ENCODE measurements at regions not wholly inside any gene's neighbourhood (a gene's known extent, or its start where the extent isn't known, plus 50 kb on each side); places are given as distances from the start of the nearest gene placed in this dataset.

DNA sequence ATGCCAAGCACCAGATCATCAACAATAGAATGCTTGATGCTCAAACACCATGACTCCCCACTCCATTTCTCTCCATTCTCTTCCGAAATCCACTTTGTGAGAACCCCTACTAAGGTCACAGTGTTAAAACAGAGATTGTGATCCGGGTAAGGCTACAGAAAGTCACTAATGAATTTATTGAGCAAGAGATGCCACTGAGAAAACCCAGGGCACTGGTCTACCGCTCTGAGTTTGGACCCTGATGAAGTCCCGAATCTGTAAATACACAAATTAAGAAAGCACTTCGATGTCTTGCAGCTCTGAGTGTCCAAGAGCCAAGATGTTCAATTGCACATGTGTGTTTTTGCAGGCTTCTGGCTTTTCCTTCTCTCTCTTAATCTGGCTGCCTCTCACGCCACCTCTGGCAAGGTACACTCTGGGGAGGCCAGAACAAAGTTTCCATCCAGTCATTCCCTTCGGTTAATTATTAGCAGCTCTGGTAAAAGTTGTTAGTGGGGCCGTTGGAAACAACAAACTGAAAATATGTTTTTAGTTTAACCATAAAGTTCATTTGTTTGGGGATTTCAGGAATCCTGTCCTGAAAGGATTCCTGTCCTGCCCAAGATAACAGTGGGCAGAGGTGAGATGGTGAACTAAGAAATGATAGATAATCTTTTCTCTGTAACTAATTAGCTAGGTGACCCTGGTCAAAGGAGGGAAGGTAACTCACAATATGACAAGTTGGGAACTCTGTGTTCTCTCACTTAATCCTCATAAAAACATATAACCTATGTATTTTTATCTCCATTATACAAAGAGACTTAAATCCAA is 75.4 kb downstream of the BTG1 start:
- TF ChIP-seq CTCF (IDR thresholded peaks at IDR 0.05), result no peak

GRCh38 chr12:92068459-92068858 is 77.2 kb downstream of the BTG1 start:
- no peak for TF ChIP-seq CTCF (IDR thresholded peaks at IDR 0.05)

DNA sequence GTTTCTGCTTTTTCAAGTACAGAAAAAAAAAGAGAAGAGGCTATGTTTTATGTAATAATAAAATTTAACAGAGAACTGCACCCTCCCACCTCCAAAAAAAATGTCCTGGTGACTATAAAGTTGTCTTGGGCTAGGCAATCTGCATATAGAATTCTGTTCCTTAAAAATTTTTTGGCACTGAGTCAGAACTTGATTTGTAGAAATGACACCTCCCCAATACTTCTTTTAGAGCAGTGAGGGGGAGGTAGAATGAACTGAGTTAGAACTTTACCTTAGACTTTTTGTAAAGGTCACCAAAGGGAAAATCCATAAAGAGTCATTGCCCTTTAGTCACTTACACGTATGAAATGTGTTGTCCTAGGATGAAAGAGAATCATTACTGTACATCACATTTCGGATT is 80.0 kb downstream of the BTG1 start:
- TF ChIP-seq CTCF (IDR thresholded peaks at IDR 0.05), result no peak

DNA sequence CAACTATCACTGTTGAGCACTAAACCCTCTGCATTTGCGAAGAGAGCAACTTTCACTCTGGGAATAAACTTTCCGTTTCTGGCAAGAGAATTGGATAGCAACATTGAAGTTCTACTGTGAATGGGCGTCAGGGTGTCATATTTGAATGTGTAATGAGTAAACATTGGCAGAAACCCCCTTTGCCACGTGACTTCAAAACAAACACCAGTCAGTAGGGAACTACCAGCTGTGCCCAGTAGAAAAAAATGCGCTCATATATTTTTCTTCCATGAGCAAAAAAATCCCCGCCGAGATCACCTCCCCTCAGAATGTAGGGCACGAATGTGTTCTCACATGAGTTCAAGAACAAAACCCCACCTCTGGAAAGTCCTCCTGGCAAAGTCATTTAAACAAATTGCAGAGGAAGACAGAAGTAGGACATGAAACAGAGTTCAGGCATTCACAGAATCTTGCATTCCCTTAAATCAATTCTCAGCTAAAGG is 80.6 kb downstream of the BTG1 start:
- TF ChIP-seq CTCF (IDR thresholded peaks at IDR 0.05), result no peak

- no peak for TF ChIP-seq CTCF (IDR thresholded peaks at IDR 0.05)
Measured at GRCh38 chr12:92064422-92064821, 81.2 kb downstream of the BTG1 start.

DNA sequence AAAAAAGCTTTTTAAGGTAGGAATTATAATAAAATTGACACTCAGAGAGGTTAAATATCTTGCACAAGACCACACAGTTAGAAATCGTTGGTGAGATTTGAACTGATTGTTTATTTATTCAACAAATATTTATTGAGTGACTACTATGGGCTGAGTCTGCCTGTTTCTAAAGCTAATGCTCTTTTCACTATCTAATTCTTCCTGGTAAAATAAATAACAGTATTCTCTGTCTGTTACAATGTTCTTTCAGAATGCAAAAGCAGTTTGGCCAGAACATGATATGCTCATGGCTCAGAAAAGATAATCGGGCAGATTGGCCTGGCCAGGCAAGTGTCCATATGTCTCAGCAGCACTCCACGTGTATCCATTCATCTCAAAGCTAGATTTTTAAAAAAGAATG is 82.0 kb downstream of the BTG1 start:
- TF ChIP-seq CTCF (IDR thresholded peaks at IDR 0.05), result no peak

- no peak for TF ChIP-seq CTCF (IDR thresholded peaks at IDR 0.05)
Measured at GRCh38 chr12:92062539-92063493, 82.8 kb downstream of the BTG1 start.
